ENCODE measurements at regions not wholly inside any gene's neighbourhood (a gene's known extent, or its start where the extent isn't known, plus 50 kb on each side); places are given as distances from the start of the nearest gene placed in this dataset.
"Not testable (repeated sequence)": the region's sequence is repeated elsewhere in the genome, so short reads cannot be mapped to it uniquely, and the experiment has no call there.

GRCh38 chr13:63900406-63900805, 2484.8 kb upstream of the PCDH20 start:
- DNase-seq (ENCODE audit: low read depth in 2 of 3, low spot score in 1 of 3), result no peak

- DNase-seq (ENCODE audit: low read depth in 2 of 3, low spot score in 1 of 3), result no peak
Measured at GRCh38 chr13:63896321-63896720, 2480.7 kb upstream of the PCDH20 start.

GRCh38 chr13:63882052-63882451, 2466.4 kb upstream of the PCDH20 start:
- DNase-seq (ENCODE audit: low read depth in 2 of 3, low spot score in 1 of 3), result no peak

GRCh38 chr13:63880705-63881104, 2465.1 kb upstream of the PCDH20 start:
- DNase-seq (ENCODE audit: low read depth in 2 of 3, low spot score in 1 of 3), result no peak

GRCh38 chr13:63873936-63874335, 2458.3 kb upstream of the PCDH20 start:
- DNase-seq (ENCODE audit: low read depth in 2 of 3, low spot score in 1 of 3), result no peak

GRCh38 chr13:63864171-63864902, 2448.7 kb upstream of the PCDH20 start:
- no peak for DNase-seq (ENCODE audit: low read depth in 2 of 3, low spot score in 1 of 3)

- no peak for DNase-seq (ENCODE audit: low read depth in 2 of 3, low spot score in 1 of 3)
Measured at GRCh38 chr13:63855457-63856118, 2439.9 kb upstream of the PCDH20 start.

- no peak for DNase-seq (ENCODE audit: low read depth in 2 of 3, low spot score in 1 of 3)
Measured at GRCh38 chr13:63853816-63854215, 2438.2 kb upstream of the PCDH20 start.

- no peak for DNase-seq (ENCODE audit: low read depth in 2 of 3, low spot score in 1 of 3)
Measured at GRCh38 chr13:63851526-63851925, 2435.9 kb upstream of the PCDH20 start.

- no peak for DNase-seq (ENCODE audit: low read depth in 2 of 3, low spot score in 1 of 3)
Measured at GRCh38 chr13:63843766-63844699, 2428.4 kb upstream of the PCDH20 start.

- DNase-seq (ENCODE audit: low read depth in 2 of 3, low spot score in 1 of 3), result no peak
Measured at GRCh38 chr13:63842102-63842501, 2426.5 kb upstream of the PCDH20 start.

- no peak for DNase-seq (ENCODE audit: low read depth in 2 of 3, low spot score in 1 of 3)
Measured at GRCh38 chr13:63840551-63841421, 2425.1 kb upstream of the PCDH20 start.

GRCh38 chr13:63838366-63839110, 2422.9 kb upstream of the PCDH20 start:
- DNase-seq (ENCODE audit: low read depth in 2 of 3, low spot score in 1 of 3), result no peak

GRCh38 chr13:63837701-63838100, 2422.1 kb upstream of the PCDH20 start:
- DNase-seq (ENCODE audit: low read depth in 2 of 3, low spot score in 1 of 3), result not testable (repeated sequence)

GRCh38 chr13:63829609-63830008, 2414.0 kb upstream of the PCDH20 start:
- not testable (repeated sequence) for DNase-seq (ENCODE audit: low read depth in 2 of 3, low spot score in 1 of 3)

- DNase-seq (ENCODE audit: low read depth in 2 of 3, low spot score in 1 of 3), result not testable (repeated sequence)
Measured at GRCh38 chr13:63821785-63822184, 2406.1 kb upstream of the PCDH20 start.

GRCh38 chr13:63811428-63812004, 2395.9 kb upstream of the PCDH20 start:
- DNase-seq (ENCODE audit: low read depth in 2 of 3, low spot score in 1 of 3), result not testable (repeated sequence)

GRCh38 chr13:63791134-63791533, 2375.5 kb upstream of the PCDH20 start:
- not testable (repeated sequence) for DNase-seq (ENCODE audit: low read depth in 2 of 3, low spot score in 1 of 3)

GRCh38 chr13:63774133-63774532, 2358.5 kb upstream of the PCDH20 start:
- DNase-seq (ENCODE audit: low read depth in 2 of 3, low spot score in 1 of 3), result no peak

- no peak for DNase-seq (ENCODE audit: low read depth in 2 of 3, low spot score in 1 of 3)
Measured at GRCh38 chr13:63773476-63773875, 2357.8 kb upstream of the PCDH20 start.
